IMR-90 (cell line): ENCODE measurements at regions not wholly inside any gene's neighbourhood (a gene's known extent, or its start where the extent isn't known, plus 50 kb on each side); places are given as distances from the start of the nearest gene placed in this dataset.

Source experiments
- ATAC-seq: fragments of 200-7000 bp; cut with Tn5 transposase; 2 replicates; pipeline ENCODE4 v1.9.1; 2020; ENCODE audit warnings: low read depth, mild to moderate bottlenecking, moderate library complexity
- BruUV-seq: library from RNA; stranded (reverse); fragments of 400-500 nt; replicated peaks from 2 replicates; lab custom pipeline; 2021; lab: Mats Ljungman, UMichigan
- CTCF ChIA-PET: fragments of 300-600 bp; formaldehyde crosslinking; extraction: SDS; loops from one replicate; lab custom pipeline; 2021; ENCODE audit warnings: antibody characterized with exemption; lab: Yijun Ruan, JAX
- POLR2A ChIA-PET: fragments of 300-600 bp; sonication (Branson Sonifier 250); formaldehyde crosslinking; loops from one replicate; lab custom pipeline; 2022; ENCODE audit warnings: antibody characterized with exemption; ENCODE audit not compliant: unreplicated experiment; lab: Charles Lee
- DNase-seq: peaks from one replicate; pipeline ENCODE4 v3.0.0; 2013
- H2AFZ ChIP-seq: replicated peaks from 2 replicates; pipeline ENCODE3; 2013; ENCODE audit warnings: low read length, mild to moderate bottlenecking; ENCODE audit not compliant: poor library complexity
- H2AK5ac ChIP-seq: 2 replicates; pipeline ENCODE4 v1.6.1; 2013; ENCODE audit warnings: low read depth, low read length, inconsistent platforms
- H2AK9ac ChIP-seq: replicated peaks from 2 replicates; pipeline ENCODE3; 2013; ENCODE audit warnings: mild to moderate bottlenecking, low read depth, low read length, moderate library complexity; ENCODE audit not compliant: poor library complexity
- H2BK120ac ChIP-seq: 2 replicates; pipeline ENCODE4 v1.6.1; 2013; ENCODE audit warnings: low read depth, low read length, inconsistent platforms
- H2BK15ac ChIP-seq: 3 replicates; pipeline ENCODE4 v1.6.1; 2013; ENCODE audit warnings: low read depth, low read length, inconsistent platforms
- H2BK20ac ChIP-seq: 2 replicates; pipeline ENCODE4 v1.6.1; 2013; ENCODE audit warnings: low read depth, mild to moderate bottlenecking, inconsistent platforms, low read length, moderate library complexity
- H2BK5ac ChIP-seq: 2 replicates; pipeline ENCODE4 v1.6.1; 2013; ENCODE audit warnings: mild to moderate bottlenecking, low read depth, low read length, inconsistent platforms; ENCODE audit not compliant: poor library complexity, severe bottlenecking
- H3K14ac ChIP-seq: replicated peaks from 2 replicates; pipeline ENCODE4 v1.6.1; 2013; ENCODE audit warnings: low read depth, low read length, inconsistent platforms
- H3K18ac ChIP-seq: 2 replicates; pipeline ENCODE4 v1.6.1; 2013; ENCODE audit warnings: low read depth, low read length, control low read depth
- H3K23ac ChIP-seq: 2 replicates; pipeline ENCODE4 v1.6.1; 2013; ENCODE audit warnings: low read depth, low read length, inconsistent platforms
- H3K27ac ChIP-seq: 2 replicates; pipeline ENCODE4 v1.5.1; 2013; ENCODE audit warnings: mild to moderate bottlenecking, control low read depth, low read length; ENCODE audit not compliant: insufficient read depth
- H3K27me3 ChIP-seq: 2 replicates; pipeline ENCODE4 v1.6.1; 2013; ENCODE audit warnings: low read length; ENCODE audit not compliant: control insufficient read depth, insufficient read depth
- H3K36me3 ChIP-seq: 2 replicates; pipeline ENCODE4 v1.6.1; 2013; ENCODE audit warnings: low read length, mixed read lengths; ENCODE audit not compliant: control insufficient read depth, insufficient read depth
- H3K4ac ChIP-seq: 2 replicates; pipeline ENCODE4 v1.6.1; 2013; ENCODE audit warnings: low read depth, low read length, inconsistent platforms
- H3K4me1 ChIP-seq: 2 replicates; pipeline ENCODE4 v1.6.1; 2013; ENCODE audit warnings: low read length, mixed read lengths; ENCODE audit not compliant: control insufficient read depth, insufficient read depth
- H3K4me2 ChIP-seq: 2 replicates; pipeline ENCODE4 v1.6.1; 2013; ENCODE audit warnings: low read depth, mild to moderate bottlenecking, control low read depth, low read length, moderate library complexity
- H3K4me3 ChIP-seq: 2 replicates; pipeline ENCODE4 v1.5.1; 2013; ENCODE audit warnings: low read depth, mild to moderate bottlenecking, control low read depth, low read length, moderate library complexity; ENCODE audit not compliant: insufficient read depth
- H3K56ac ChIP-seq: 2 replicates; pipeline ENCODE4 v1.6.1; 2013; ENCODE audit warnings: low read length, inconsistent platforms; ENCODE audit not compliant: insufficient read depth; ENCODE audit errors: extremely low read depth
- H3K79me1 ChIP-seq, 2 experiments: 2 replicates each; pipeline ENCODE4 v1.6.1; 2013; ENCODE audit warnings: low read length in 2 of 2, inconsistent platforms in 1 of 2, low read depth in 1 of 2
- H3K9ac ChIP-seq: 2 replicates; pipeline ENCODE4 v1.6.1; 2013; ENCODE audit warnings: low read depth, low read length, control low read depth
- H3K9me1 ChIP-seq: 2 replicates; pipeline ENCODE4 v1.6.1; 2013; ENCODE audit warnings: low read length, inconsistent platforms; ENCODE audit not compliant: insufficient read depth
- H3K9me3 ChIP-seq: 2 replicates; pipeline ENCODE4 v1.6.1; 2013; ENCODE audit warnings: low read length; ENCODE audit not compliant: control insufficient read depth, insufficient read depth
- H4K20me1 ChIP-seq: 2 replicates; pipeline ENCODE4 v1.6.1; 2013; ENCODE audit warnings: low read length, inconsistent platforms; ENCODE audit not compliant: insufficient read depth
- H4K5ac ChIP-seq: 2 replicates; pipeline ENCODE4 v1.6.1; 2013; ENCODE audit warnings: mild to moderate bottlenecking, low read depth, low read length, control low read depth
- H4K8ac ChIP-seq, 2 experiments: 2 replicates each; pipeline ENCODE4 v1.6.1; 2013; ENCODE audit warnings: low read depth in 2 of 2, low read length in 2 of 2, control low read depth in 1 of 2, inconsistent platforms in 1 of 2
- H4K91ac ChIP-seq: 2 replicates; pipeline ENCODE4 v1.6.1; 2013; ENCODE audit warnings: low read depth, low read length, inconsistent platforms; ENCODE audit not compliant: insufficient read depth
- BHLHE40 ChIP-seq: fragments of 150-350 bp; IDR thresholded peaks from 2 replicates; pipeline ENCODE4 v1.6.1; 2016; ENCODE audit warnings: mild to moderate bottlenecking, low read depth, low read length
- MAZ ChIP-seq: IDR thresholded peaks from 2 replicates; pipeline ENCODE4 v1.6.1; 2012; ENCODE audit warnings: low read depth, mild to moderate bottlenecking, low read length, improper control_type of control experiment, moderate library complexity, borderline replicate concordance
- MXI1 ChIP-seq: IDR thresholded peaks from 2 replicates; pipeline ENCODE4 v1.6.1; 2012; ENCODE audit warnings: low read depth, mild to moderate bottlenecking, low read length, moderate library complexity, borderline replicate concordance
- WGBS, 2 experiments: methylation state at CpG; one replicate each; pipeline versions ENCODE4 v1.1.5 to v1.1.7; 2013; ENCODE audit warnings: missing lambda C conversion rate in 2 of 2; ENCODE audit not compliant: insufficient read length in 1 of 2; ENCODE audit errors: extremely low coverage in 2 of 2; 5-methylcytosine and 5-hydroxymethylcytosine counted together
- dilution Hi-C: fragments of 300-500 bp; cut with HindIII; formaldehyde crosslinking; loops from one replicate; pipeline ENCODE4 v1.14.3; 2018; ENCODE audit warnings: low sequenced_read_pairs; ENCODE audit not compliant: unreplicated experiment
- in situ Hi-C: fragments of 300-500 bp; cut with MboI; formaldehyde crosslinking; loops from 3 replicates; pipeline ENCODE4 v1.14.3; 2019; ENCODE audit warnings: low sequenced_read_pairs, inconsistent platforms, mixed read lengths
- intact Hi-C: fragments of 100-400 bp; cut with micrococcal nuclease; formaldehyde crosslinking; loops from 2 replicates; pipeline ENCODE4 v1.10.0; 2022
- TF ChIP-seq, protein P1 (sequence below): fragments of 150-350 bp; IDR thresholded peaks from 2 replicates; pipeline ENCODE4 v1.6.1; 2017; ENCODE audit warnings: mild to moderate bottlenecking, antibody characterized with exemption, low read length, low read depth

DNA sequence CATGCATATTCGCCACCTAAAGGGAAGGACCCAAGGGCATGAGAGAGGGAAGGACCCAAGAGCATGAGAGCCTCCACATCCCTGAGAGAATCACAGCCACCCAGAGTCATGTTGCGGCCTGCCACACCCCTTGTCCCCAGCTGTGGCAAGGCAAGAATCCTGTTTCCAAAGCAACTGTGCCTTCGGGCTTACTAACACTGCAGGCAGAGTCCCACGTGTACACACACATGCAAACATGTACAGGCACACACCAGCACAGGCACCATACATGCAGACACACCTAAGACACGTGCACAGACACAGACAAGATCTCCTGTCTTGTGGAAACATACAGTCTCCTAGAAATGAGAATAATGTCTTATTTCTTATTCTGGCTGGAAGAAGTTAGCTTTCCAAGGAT, 92.4 kb upstream of the CDYL2 start (continued):
- no peak for TF ChIP-seq MAZ

DNA sequence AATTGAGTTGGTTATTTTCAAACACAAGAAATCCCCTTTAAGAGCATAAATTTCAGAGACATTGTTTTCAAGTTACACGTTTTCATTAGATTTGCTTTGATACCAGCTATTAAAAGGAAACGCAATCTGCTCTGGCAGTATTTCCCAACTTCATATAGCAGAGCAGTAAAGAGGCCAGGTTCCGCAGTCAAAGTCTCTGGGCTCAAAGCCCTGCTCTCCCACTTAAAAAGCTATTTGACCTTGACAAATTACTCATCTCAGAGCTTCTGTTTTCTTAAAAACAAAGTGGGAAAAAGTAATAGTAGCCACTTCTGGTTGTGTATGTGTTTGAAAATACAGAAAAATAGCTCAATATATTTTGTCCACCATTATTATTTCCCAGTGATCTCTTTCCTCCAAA, 89.7 kb upstream of the CDYL2 start:
- no peaks in the 10 kb centered on the region for H3K36me3 ChIP-seq
- in situ Hi-C loops, result no loop called here
- no peak overlapping the region for H3K23ac ChIP-seq
- H2AFZ ChIP-seq, result no peak overlapping the region
- H3K4me2 ChIP-seq, result no peak overlapping the region
- H2BK120ac ChIP-seq, result no peak overlapping the region
- DNase-seq (no peak), ATAC-seq (no peak)
- H4K20me1 ChIP-seq, result no peaks in the 10 kb centered on the region
- dilution Hi-C loops, result no loop called here
- no peak overlapping the region for H2BK5ac ChIP-seq
- H3K27ac ChIP-seq, result no peak overlapping the region
- no TSS peak for BruUV-seq
- H3K79me1 ChIP-seq, result no peaks in the 10 kb centered on the region
- no peak overlapping the region for H2AK9ac ChIP-seq
- ChIA-PET POLR2A (no interaction called here), CTCF (no interaction called here)
- no peak overlapping the region for H3K4ac ChIP-seq
- H3K56ac ChIP-seq, result no peak overlapping the region
- no peak overlapping the region for H3K9ac ChIP-seq
- H2BK15ac ChIP-seq, result no peak overlapping the region
- no peak overlapping the region for H2AK5ac ChIP-seq
- H4K8ac ChIP-seq, result no peak overlapping the region
- no peak overlapping the region for H3K18ac ChIP-seq
- no peak overlapping the region for H4K91ac ChIP-seq
- intact Hi-C loops, result no loop called here
- no peaks in the 10 kb centered on the region for H3K4me1 ChIP-seq
- no peaks in the 10 kb centered on the region for H3K27me3 ChIP-seq
- WGBS, 2 experiments, result no CpG with 5 or more reads among the region's 3 CpGs
- H3K4me3 ChIP-seq, result no peak overlapping the region
- no peak overlapping the region for H2BK20ac ChIP-seq
- no peak overlapping the region for H3K14ac ChIP-seq
- TF ChIP-seq MXI1, result no peak
- TF ChIP-seq, protein P1, sequence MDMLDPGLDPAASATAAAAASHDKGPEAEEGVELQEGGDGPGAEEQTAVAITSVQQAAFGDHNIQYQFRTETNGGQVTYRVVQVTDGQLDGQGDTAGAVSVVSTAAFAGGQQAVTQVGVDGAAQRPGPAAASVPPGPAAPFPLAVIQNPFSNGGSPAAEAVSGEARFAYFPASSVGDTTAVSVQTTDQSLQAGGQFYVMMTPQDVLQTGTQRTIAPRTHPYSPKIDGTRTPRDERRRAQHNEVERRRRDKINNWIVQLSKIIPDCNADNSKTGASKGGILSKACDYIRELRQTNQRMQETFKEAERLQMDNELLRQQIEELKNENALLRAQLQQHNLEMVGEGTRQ, result no peak
- TF ChIP-seq BHLHE40, result no peak
- H3K9me3 ChIP-seq, result no peaks in the 10 kb centered on the region
- H3K9me1 ChIP-seq, result no peaks in the 10 kb centered on the region
- no peak overlapping the region for H4K5ac ChIP-seq
